H1 (cell line): ENCODE measurements at regions not wholly inside any gene's neighbourhood (a gene's known extent, or its start where the extent isn't known, plus 50 kb on each side); places are given as distances from the start of the nearest gene placed in this dataset.

ENCODE experiments used
- CTCF ChIA-PET: fragments of 300-600 bp; sonication (Branson Sonifier 250); formaldehyde crosslinking; loops from one replicate; lab custom pipeline; 2021; ENCODE audit not compliant: partially characterized antibody; lab: Charles Lee
- POLR2A ChIA-PET: fragments of 300-600 bp; sonication (Branson Sonifier 250); formaldehyde crosslinking; loops from one replicate; lab custom pipeline; 2021; ENCODE audit warnings: inconsistent platforms; ENCODE audit not compliant: partially characterized antibody; lab: Charles Lee
- DNase-seq, 2 experiments: peaks; one replicate each; pipeline versions ENCODE4 v3.0.0 to v3.0.0-alpha.2; 2010 to 2022; ENCODE audit warnings: low spot score in 2 of 2, low read depth in 1 of 2, mixed read lengths in 1 of 2
- FAIRE-seq: peaks from 2 replicates; lab custom pipeline; 2011; peaks lifted over from hg19 to GRCh38; lab: Jason Lieb, UNC
- H2AFZ ChIP-seq: 2 replicates; pipeline ENCODE4 v1.8.1; 2012; ENCODE audit warnings: low read length, inconsistent platforms
- H2AK5ac ChIP-seq: 2 replicates; pipeline ENCODE4 v1.6.1; 2013; ENCODE audit warnings: low read depth, low read length
- H2BK120ac ChIP-seq: replicated peaks from 2 replicates; pipeline ENCODE3; 2013; ENCODE audit warnings: low read depth, low read length, inconsistent platforms
- H2BK12ac ChIP-seq: 2 replicates; pipeline ENCODE4 v1.6.1; 2013; ENCODE audit warnings: low read depth, low read length
- H2BK15ac ChIP-seq: 2 replicates; pipeline ENCODE4 v1.6.1; 2013; ENCODE audit warnings: low read length
- H2BK20ac ChIP-seq: 2 replicates; pipeline ENCODE4 v1.6.1; 2013; ENCODE audit warnings: low read length
- H2BK5ac ChIP-seq: 2 replicates; pipeline ENCODE4 v1.6.1; 2013; ENCODE audit warnings: low read depth, low read length
- H3K14ac ChIP-seq: 2 replicates; pipeline ENCODE4 v1.6.1; 2013; ENCODE audit warnings: inconsistent platforms; ENCODE audit not compliant: insufficient read length
- H3K18ac ChIP-seq: 2 replicates; pipeline ENCODE4 v1.6.1; 2013; ENCODE audit warnings: low read length; ENCODE audit errors: extremely low read depth
- H3K23ac ChIP-seq: 2 replicates; pipeline ENCODE4 v1.6.1; 2013; ENCODE audit warnings: inconsistent platforms; ENCODE audit not compliant: insufficient read length
- H3K23me2 ChIP-seq: 2 replicates; pipeline ENCODE4 v1.6.1; 2013; ENCODE audit warnings: low read depth, low read length
- H3K27ac ChIP-seq: 2 replicates; pipeline ENCODE4 v1.6.1; 2011; ENCODE audit warnings: low read depth, low read length, inconsistent platforms
- H3K27me3 ChIP-seq, 4 experiments: replicated peaks in 1 of 4; 1 replicate in 1 of 4; 2 replicates in 3 of 4; pipeline versions ENCODE4 v1.6.1 to v1.8.1; 2011 to 2013; ENCODE audit warnings: low read length in 3 of 4, mild to moderate bottlenecking in 3 of 4, inconsistent platforms in 2 of 4, mixed read lengths in 2 of 4, moderate library complexity in 1 of 4; ENCODE audit not compliant: control insufficient read depth in 3 of 4, insufficient read depth in 3 of 4; ENCODE audit errors: extremely low read depth in 1 of 4
- H3K36me3 ChIP-seq, 4 experiments: 2 replicates each; pipeline versions ENCODE4 v1.6.1 to v1.8.1; 2011 to 2013; ENCODE audit warnings: mild to moderate bottlenecking in 4 of 4, low read length in 3 of 4, moderate library complexity in 2 of 4, control low read depth in 1 of 4, inconsistent platforms in 1 of 4; ENCODE audit not compliant: insufficient read depth in 4 of 4, control insufficient read depth in 2 of 4
- H3K4ac ChIP-seq: replicated peaks from 2 replicates; pipeline ENCODE3; 2013; ENCODE audit warnings: low read length, low read depth, mixed read lengths, inconsistent platforms; ENCODE audit not compliant: insufficient read length
- H3K4me1 ChIP-seq, 4 experiments: replicated peaks in 1 of 4; 1 replicate in 1 of 4; 2 replicates in 3 of 4; pipeline versions ENCODE4 v1.6.1 to v1.8.1; 2011 to 2013; ENCODE audit warnings: low read length in 3 of 4, inconsistent platforms in 2 of 4, mixed read lengths in 1 of 4; ENCODE audit not compliant: insufficient read depth in 4 of 4, control insufficient read depth in 3 of 4
- H3K4me2 ChIP-seq, 2 experiments: 2 replicates each; pipeline versions ENCODE4 v1.6.1 to v1.8.1; 2011 to 2013; ENCODE audit warnings: low read depth in 2 of 2, low read length in 2 of 2, control low read depth in 1 of 2, inconsistent platforms in 1 of 2, mild to moderate bottlenecking in 1 of 2; ENCODE audit not compliant: insufficient read depth in 1 of 2
- H3K4me3 ChIP-seq, 4 experiments: fragments of 200-600, 300-600 bp in 1 of 4; sonication (generic), shearing (Covaris generic), sonication (Bioruptor Twin) in 1 of 4; 2 replicates each; pipeline versions ENCODE4 v1.5.1 to v1.8.1; 2011 to 2016; ENCODE audit warnings: low read length in 4 of 4, low read depth in 3 of 4, control low read depth in 2 of 4, inconsistent platforms in 2 of 4, mild to moderate bottlenecking in 2 of 4, mixed read lengths in 1 of 4, moderate library complexity in 1 of 4; ENCODE audit not compliant: insufficient read depth in 2 of 4; ENCODE audit errors: extremely low read depth in 1 of 4
- H3K56ac ChIP-seq: replicated peaks from 2 replicates; pipeline ENCODE3; 2013; ENCODE audit warnings: low read depth, mild to moderate bottlenecking, mixed read lengths, low read length, inconsistent platforms; ENCODE audit not compliant: insufficient read length
- H3K79me1 ChIP-seq: 2 replicates; pipeline ENCODE4 v1.6.1; 2013; ENCODE audit warnings: low read depth, low read length, control low read depth
- H3K79me2 ChIP-seq, 2 experiments: 2 replicates each; pipeline versions ENCODE4 v1.6.1 to v1.8.1; 2012 to 2013; ENCODE audit warnings: low read length in 2 of 2, mild to moderate bottlenecking in 2 of 2, inconsistent platforms in 1 of 2; ENCODE audit not compliant: insufficient read depth in 2 of 2, control insufficient read depth in 1 of 2
- H3K9ac ChIP-seq, 4 experiments: replicated peaks in 1 of 4; 1 replicate in 1 of 4; 2 replicates in 3 of 4; pipeline versions ENCODE4 v1.6.1 to v1.8.1; 2011 to 2013; ENCODE audit warnings: low read depth in 3 of 4, low read length in 3 of 4, control low read depth in 2 of 4, mild to moderate bottlenecking in 2 of 4, moderate library complexity in 2 of 4, inconsistent platforms in 1 of 4; ENCODE audit errors: extremely low read depth in 1 of 4
- H3K9me3 ChIP-seq, 2 experiments: 2 replicates each; pipeline versions ENCODE4 v1.6.1 to v1.8.1; 2012 to 2013; ENCODE audit warnings: mild to moderate bottlenecking in 2 of 2, moderate library complexity in 2 of 2, control low read depth in 1 of 2, inconsistent platforms in 1 of 2, low read depth in 1 of 2, low read length in 1 of 2, mixed read lengths in 1 of 2; ENCODE audit not compliant: insufficient read depth in 2 of 2
- H4K20me1 ChIP-seq, 2 experiments: replicated peaks in 1 of 2; 2 replicates each; pipeline versions ENCODE3 to v1.8.1; 2011 to 2013; ENCODE audit warnings: inconsistent platforms in 2 of 2, low read length in 2 of 2, mild to moderate bottlenecking in 1 of 2; ENCODE audit not compliant: insufficient read depth in 2 of 2, control insufficient read depth in 1 of 2
- H4K5ac ChIP-seq: 2 replicates; pipeline ENCODE4 v1.6.1; 2013; ENCODE audit warnings: low read length, low read depth, mixed read lengths, inconsistent platforms; ENCODE audit not compliant: insufficient read length
- H4K8ac ChIP-seq: 2 replicates; pipeline ENCODE4 v1.8.0; 2013; ENCODE audit warnings: mild to moderate bottlenecking, moderate library complexity, low read length, inconsistent platforms; ENCODE audit not compliant: insufficient read depth; ENCODE audit errors: extremely low read depth
- H4K91ac ChIP-seq: replicated peaks from 2 replicates; pipeline ENCODE3; 2013; ENCODE audit warnings: low read length, mixed read lengths, inconsistent platforms; ENCODE audit not compliant: insufficient read length
- BCL11A ChIP-seq, 2 experiments: IDR thresholded peaks; one replicate each; pipeline ENCODE4 v1.6.1; 2011; ENCODE audit warnings: low read depth in 2 of 2, low read length in 2 of 2, mild to moderate bottlenecking in 2 of 2
- CHD2 ChIP-seq: IDR thresholded peaks from 2 replicates; pipeline ENCODE4 v1.6.1; 2012; ENCODE audit warnings: low read length, improper control_type of control experiment
- NRF1 ChIP-seq: IDR thresholded peaks from 2 replicates; pipeline ENCODE4 v1.6.1; 2011; ENCODE audit warnings: mild to moderate bottlenecking, low read depth, low read length, improper control_type of control experiment
- RBBP5 ChIP-seq: IDR thresholded peaks from 2 replicates; pipeline ENCODE4 v1.7.1; 2012; ENCODE audit warnings: low read depth, mild to moderate bottlenecking, inconsistent platforms, low read length, moderate library complexity, borderline replicate concordance
- SAP30 ChIP-seq: fragments of 300-600 bp; sonication (generic); IDR thresholded peaks from 2 replicates; pipeline ENCODE4 v1.7.1; 2012; ENCODE audit warnings: low read length, moderate library complexity, mild to moderate bottlenecking, inconsistent platforms; ENCODE audit not compliant: insufficient read depth, insufficient replicate concordance
- WGBS, 2 experiments: shearing (Covaris generic) in 1 of 2; methylation state at CpG; one replicate each; pipeline versions ENCODE4 v1.1.6 to v1.1.7; 2013 to 2015; ENCODE audit warnings: low lambda C conversion rate in 2 of 2, mixed read lengths in 2 of 2, inconsistent platforms in 1 of 2, low coverage in 1 of 2, missing lambda C conversion rate in 1 of 2; ENCODE audit not compliant: insufficient replicate concordance in 2 of 2, insufficient coverage in 1 of 2, insufficient read length in 1 of 2; ENCODE audit errors: extremely low coverage in 1 of 2, missing lambda C conversion rate in 1 of 2; 5-methylcytosine and 5-hydroxymethylcytosine counted together
- TF ChIP-seq, protein P1 (sequence below): IDR thresholded peaks from 2 replicates; pipeline ENCODE4 v1.6.1; 2012; ENCODE audit warnings: inconsistent platforms
- TF ChIP-seq, protein P2 (sequence below): IDR thresholded peaks from 2 replicates; pipeline ENCODE4 v1.6.1; 2012; ENCODE audit warnings: low read length, inconsistent platforms
- TF ChIP-seq, protein P3 (sequence below): IDR thresholded peaks from 2 replicates; pipeline ENCODE4 v1.6.1; 2011; ENCODE audit warnings: low read depth, mild to moderate bottlenecking, low read length; ENCODE audit not compliant: insufficient read depth

DNA sequence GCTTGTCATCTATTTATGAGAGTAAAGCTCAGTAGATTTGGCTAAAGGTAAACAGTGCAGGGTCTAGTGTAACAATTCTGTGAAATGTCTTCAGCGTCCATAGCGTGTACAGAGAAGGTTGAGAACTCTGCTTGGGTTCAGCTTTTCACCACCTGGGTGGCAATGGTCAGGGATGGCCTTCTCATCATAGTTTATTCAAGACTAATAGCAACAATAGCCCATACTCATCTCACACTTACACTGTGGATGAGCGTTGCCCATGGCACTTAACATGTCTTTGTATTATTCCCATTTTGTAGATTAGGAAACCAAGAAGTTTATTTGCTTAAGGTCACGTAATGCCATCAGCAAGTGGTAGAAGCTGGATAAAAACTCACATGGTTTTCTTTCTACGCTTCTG lies 106.8 kb upstream of the RND3 start:
- no peak overlapping the region for H2BK5ac ChIP-seq
- no peak overlapping the region for H2BK15ac ChIP-seq
- no peak overlapping the region for H4K91ac ChIP-seq
- H4K20me1 ChIP-seq, result no peaks in the 10 kb centered on the region
- no peaks in the 10 kb centered on the region for H3K79me1 ChIP-seq
- no peak overlapping the region for H2BK12ac ChIP-seq
- ChIA-PET POLR2A (no interaction called here), CTCF (interaction anchor here (0.8 kb wide), 1 partner anchor 12 kb away, joined by 3 read pairs; no protein-coding TSS in a partner anchor)
- FAIRE-seq, result no peak
- H3K56ac ChIP-seq, result no peak overlapping the region
- peak overlapping the region; percentile 7; the same call in 1 of the 2 replicates for H2AFZ ChIP-seq
- H3K4me3 ChIP-seq, result no peak overlapping the region
- H2BK20ac ChIP-seq, result no peak overlapping the region
- H3K18ac ChIP-seq, result no peak overlapping the region
- no peak overlapping the region for H3K23ac ChIP-seq
- no peak overlapping the region for H3K27ac ChIP-seq
- no peak overlapping the region for H3K9ac ChIP-seq
- H3K79me2 ChIP-seq, result no peaks in the 10 kb centered on the region
- H3K4me1 ChIP-seq, result no peaks in the 10 kb centered on the region
- no peak overlapping the region for H3K4ac ChIP-seq
- H3K27me3 ChIP-seq, result no peaks in the 10 kb centered on the region
- H2AK5ac ChIP-seq, result no peak overlapping the region
- H3K9me3 ChIP-seq, result no peaks in the 10 kb centered on the region
- DNase-seq, result no peak
- H4K5ac ChIP-seq, result no peak overlapping the region
- H4K8ac ChIP-seq, result no peak overlapping the region
- no peak overlapping the region for H3K14ac ChIP-seq
- no peaks in the 10 kb centered on the region for H3K36me3 ChIP-seq
- no peaks in the 10 kb centered on the region for H3K23me2 ChIP-seq
- H3K4me2 ChIP-seq, result no peak overlapping the region
- H2BK120ac ChIP-seq, result no peak overlapping the region
- 91% methylated on average over 5 of the region's 5 CpGs; no CpG with 5 or more reads in 1 of the 2 experiments for WGBS, 2 experiments
- TF ChIP-seq, protein P1, sequence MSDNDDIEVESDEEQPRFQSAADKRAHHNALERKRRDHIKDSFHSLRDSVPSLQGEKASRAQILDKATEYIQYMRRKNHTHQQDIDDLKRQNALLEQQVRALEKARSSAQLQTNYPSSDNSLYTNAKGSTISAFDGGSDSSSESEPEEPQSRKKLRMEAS, result no peak
- TF ChIP-seq CHD2 (no peak), RBBP5 (no peak), SAP30 (no peak), BCL11A (IDR thresholded peaks at IDR 0.05; ENCODE audit: low read depth in 2 of 2, low read length in 2 of 2) (no peak), NRF1 (no peak)
- TF ChIP-seq, protein P2, sequence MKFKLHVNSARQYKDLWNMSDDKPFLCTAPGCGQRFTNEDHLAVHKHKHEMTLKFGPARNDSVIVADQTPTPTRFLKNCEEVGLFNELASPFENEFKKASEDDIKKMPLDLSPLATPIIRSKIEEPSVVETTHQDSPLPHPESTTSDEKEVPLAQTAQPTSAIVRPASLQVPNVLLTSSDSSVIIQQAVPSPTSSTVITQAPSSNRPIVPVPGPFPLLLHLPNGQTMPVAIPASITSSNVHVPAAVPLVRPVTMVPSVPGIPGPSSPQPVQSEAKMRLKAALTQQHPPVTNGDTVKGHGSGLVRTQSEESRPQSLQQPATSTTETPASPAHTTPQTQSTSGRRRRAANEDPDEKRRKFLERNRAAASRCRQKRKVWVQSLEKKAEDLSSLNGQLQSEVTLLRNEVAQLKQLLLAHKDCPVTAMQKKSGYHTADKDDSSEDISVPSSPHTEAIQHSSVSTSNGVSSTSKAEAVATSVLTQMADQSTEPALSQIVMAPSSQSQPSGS, result no peak
- TF ChIP-seq, protein P3, sequence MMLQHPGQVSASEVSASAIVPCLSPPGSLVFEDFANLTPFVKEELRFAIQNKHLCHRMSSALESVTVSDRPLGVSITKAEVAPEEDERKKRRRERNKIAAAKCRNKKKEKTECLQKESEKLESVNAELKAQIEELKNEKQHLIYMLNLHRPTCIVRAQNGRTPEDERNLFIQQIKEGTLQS, result no peak
